ENCODE measurements at regions not wholly inside any gene's neighbourhood (a gene's known extent, or its start where the extent isn't known, plus 50 kb on each side); places are given as distances from the start of the nearest gene placed in this dataset.
"Not testable (repeated sequence)": the region's sequence is repeated elsewhere in the genome, so short reads cannot be mapped to it uniquely, and the experiment has no call there.

DNA sequence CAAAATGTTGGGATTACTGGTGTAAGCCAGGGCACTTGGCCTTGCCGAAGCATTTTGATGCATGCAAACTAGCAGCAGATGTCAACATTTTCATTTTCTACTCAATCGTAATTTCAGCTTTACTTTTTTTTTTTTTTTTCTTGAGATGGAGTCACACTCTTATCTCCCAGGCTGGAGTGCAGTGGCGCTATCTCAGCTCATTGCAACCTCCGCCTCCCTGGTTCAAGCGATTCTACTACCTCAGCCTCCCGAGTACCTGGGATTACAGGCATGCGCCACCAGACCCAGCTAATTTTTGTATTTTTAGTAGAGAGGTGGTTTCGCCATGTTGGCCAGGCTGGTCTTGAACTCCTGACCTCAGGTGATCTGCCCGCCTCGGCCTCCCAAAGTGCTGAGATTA is 373.3 kb upstream of the RGS6 start:
- TF ChIP-seq, protein P1, sequence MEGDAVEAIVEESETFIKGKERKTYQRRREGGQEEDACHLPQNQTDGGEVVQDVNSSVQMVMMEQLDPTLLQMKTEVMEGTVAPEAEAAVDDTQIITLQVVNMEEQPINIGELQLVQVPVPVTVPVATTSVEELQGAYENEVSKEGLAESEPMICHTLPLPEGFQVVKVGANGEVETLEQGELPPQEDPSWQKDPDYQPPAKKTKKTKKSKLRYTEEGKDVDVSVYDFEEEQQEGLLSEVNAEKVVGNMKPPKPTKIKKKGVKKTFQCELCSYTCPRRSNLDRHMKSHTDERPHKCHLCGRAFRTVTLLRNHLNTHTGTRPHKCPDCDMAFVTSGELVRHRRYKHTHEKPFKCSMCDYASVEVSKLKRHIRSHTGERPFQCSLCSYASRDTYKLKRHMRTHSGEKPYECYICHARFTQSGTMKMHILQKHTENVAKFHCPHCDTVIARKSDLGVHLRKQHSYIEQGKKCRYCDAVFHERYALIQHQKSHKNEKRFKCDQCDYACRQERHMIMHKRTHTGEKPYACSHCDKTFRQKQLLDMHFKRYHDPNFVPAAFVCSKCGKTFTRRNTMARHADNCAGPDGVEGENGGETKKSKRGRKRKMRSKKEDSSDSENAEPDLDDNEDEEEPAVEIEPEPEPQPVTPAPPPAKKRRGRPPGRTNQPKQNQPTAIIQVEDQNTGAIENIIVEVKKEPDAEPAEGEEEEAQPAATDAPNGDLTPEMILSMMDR (IDR thresholded peaks at IDR 0.05; ENCODE audit: low read depth, low read length, missing input control): not testable (repeated sequence)
- not testable (repeated sequence) for TF ChIP-seq SP1 (IDR thresholded peaks at IDR 0.05); EGR1 (IDR thresholded peaks at IDR 0.05; ENCODE audit: low read depth in 2 of 2); RAD21 (IDR thresholded peaks at IDR 0.05); RXRA (IDR thresholded peaks at IDR 0.05); JUND (IDR thresholded peaks at IDR 0.05); HNF4A (conservative IDR thresholded peaks at IDR 0.05)
- TF ChIP-seq, protein P2, sequence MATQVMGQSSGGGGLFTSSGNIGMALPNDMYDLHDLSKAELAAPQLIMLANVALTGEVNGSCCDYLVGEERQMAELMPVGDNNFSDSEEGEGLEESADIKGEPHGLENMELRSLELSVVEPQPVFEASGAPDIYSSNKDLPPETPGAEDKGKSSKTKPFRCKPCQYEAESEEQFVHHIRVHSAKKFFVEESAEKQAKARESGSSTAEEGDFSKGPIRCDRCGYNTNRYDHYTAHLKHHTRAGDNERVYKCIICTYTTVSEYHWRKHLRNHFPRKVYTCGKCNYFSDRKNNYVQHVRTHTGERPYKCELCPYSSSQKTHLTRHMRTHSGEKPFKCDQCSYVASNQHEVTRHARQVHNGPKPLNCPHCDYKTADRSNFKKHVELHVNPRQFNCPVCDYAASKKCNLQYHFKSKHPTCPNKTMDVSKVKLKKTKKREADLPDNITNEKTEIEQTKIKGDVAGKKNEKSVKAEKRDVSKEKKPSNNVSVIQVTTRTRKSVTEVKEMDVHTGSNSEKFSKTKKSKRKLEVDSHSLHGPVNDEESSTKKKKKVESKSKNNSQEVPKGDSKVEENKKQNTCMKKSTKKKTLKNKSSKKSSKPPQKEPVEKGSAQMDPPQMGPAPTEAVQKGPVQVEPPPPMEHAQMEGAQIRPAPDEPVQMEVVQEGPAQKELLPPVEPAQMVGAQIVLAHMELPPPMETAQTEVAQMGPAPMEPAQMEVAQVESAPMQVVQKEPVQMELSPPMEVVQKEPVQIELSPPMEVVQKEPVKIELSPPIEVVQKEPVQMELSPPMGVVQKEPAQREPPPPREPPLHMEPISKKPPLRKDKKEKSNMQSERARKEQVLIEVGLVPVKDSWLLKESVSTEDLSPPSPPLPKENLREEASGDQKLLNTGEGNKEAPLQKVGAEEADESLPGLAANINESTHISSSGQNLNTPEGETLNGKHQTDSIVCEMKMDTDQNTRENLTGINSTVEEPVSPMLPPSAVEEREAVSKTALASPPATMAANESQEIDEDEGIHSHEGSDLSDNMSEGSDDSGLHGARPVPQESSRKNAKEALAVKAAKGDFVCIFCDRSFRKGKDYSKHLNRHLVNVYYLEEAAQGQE (IDR thresholded peaks at IDR 0.05): not testable (repeated sequence)
- TF ChIP-seq, protein P3, sequence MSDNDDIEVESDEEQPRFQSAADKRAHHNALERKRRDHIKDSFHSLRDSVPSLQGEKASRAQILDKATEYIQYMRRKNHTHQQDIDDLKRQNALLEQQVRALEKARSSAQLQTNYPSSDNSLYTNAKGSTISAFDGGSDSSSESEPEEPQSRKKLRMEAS (IDR thresholded peaks at IDR 0.05): not testable (repeated sequence)
- TF ChIP-seq, protein P4, sequence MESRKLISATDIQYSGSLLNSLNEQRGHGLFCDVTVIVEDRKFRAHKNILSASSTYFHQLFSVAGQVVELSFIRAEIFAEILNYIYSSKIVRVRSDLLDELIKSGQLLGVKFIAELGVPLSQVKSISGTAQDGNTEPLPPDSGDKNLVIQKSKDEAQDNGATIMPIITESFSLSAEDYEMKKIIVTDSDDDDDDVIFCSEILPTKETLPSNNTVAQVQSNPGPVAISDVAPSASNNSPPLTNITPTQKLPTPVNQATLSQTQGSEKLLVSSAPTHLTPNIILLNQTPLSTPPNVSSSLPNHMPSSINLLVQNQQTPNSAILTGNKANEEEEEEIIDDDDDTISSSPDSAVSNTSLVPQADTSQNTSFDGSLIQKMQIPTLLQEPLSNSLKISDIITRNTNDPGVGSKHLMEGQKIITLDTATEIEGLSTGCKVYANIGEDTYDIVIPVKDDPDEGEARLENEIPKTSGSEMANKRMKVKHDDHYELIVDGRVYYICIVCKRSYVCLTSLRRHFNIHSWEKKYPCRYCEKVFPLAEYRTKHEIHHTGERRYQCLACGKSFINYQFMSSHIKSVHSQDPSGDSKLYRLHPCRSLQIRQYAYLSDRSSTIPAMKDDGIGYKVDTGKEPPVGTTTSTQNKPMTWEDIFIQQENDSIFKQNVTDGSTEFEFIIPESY (IDR thresholded peaks at IDR 0.05): not testable (repeated sequence)
